GM04504 (cell line): ENCODE measurements at regions not wholly inside any gene's neighbourhood (a gene's known extent, or its start where the extent isn't known, plus 50 kb on each side); places are given as distances from the start of the nearest gene placed in this dataset.

ENCODE experiments used
- DNase-seq: peaks from one replicate; pipeline ENCODE4 v3.0.0-alpha.2; 2012; ENCODE audit warnings: low read depth

DNA sequence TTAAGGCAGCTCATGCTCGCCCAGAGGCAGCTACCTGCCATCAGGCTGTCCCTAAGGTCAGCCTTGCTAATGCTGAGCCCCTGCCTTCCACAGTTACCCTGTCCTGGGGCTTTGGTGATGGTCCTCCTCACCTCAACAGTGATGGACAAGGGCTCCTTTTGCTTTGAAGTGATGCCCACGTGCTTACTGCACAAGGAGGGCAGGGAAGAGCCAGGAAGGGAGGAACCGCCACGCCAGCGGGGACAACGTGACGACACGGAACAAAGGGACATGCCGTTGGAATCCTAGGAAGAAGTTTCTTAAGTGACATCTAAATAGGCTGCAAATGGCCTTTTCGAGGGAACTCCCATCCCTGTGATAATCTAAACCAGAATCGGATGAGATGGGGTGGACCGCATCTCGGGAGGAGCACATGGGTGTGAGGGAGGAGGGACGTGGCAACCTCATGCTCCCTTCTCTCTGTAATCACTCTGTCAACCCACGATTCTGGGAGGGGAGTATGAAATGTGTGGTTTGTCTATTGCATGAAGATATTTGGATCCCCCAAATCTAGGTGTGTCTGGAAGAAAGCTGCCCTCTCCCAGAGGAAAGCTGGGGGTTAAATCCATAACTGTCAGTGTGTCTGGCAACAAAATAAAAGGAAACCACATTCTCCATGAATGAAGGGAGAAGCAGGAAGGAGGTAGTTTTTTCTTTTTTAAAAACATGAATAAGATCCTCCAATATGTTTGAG, 110.9 kb upstream of the IRF2BP2 start:
- DNase-seq = no peak

DNA sequence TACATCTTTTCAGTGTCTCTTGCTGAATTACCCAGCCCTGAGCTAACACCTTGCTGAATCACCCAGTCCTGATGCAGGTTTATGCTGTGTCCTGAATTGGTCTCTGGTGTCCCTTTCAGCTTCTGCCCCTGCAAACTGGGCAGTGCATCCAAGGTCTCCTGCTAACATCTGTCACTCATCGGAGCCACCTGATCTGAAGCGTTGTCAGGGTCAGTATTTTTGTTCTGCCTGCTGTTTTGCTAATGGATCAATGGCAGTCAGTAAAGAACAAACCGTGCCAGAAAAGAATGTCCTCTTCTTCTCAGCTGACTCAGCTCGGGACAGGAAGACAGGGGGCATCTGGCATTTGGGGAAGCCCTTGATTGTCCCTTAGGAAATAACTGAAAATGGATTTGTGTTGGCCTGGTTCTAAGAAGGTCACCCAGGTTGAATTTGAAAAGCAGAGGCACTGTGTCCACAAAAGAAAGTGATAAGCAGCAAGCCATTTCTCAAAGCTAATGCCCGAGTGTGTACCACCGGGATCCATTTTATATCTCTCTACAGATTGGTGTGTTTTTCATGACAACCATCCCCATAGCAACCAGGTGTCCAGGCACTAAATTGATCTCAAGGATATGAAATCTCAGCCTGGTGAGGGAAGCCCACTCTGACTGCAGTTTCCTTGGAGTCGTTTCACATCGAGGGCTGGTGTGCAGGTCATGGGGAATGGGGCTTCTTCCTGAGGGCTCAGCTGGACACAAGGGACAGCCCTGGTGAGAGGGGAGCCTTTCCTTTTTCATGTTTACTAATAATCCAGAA, 109.7 kb upstream of the IRF2BP2 start:
- no peak for DNase-seq

- no peak for DNase-seq
Measured at GRCh38 chr1:234718496-234719453, 108.8 kb upstream of the IRF2BP2 start.

- no peak for DNase-seq
Measured at GRCh38 chr1:234716908-234717375, 107.0 kb upstream of the IRF2BP2 start.

DNA sequence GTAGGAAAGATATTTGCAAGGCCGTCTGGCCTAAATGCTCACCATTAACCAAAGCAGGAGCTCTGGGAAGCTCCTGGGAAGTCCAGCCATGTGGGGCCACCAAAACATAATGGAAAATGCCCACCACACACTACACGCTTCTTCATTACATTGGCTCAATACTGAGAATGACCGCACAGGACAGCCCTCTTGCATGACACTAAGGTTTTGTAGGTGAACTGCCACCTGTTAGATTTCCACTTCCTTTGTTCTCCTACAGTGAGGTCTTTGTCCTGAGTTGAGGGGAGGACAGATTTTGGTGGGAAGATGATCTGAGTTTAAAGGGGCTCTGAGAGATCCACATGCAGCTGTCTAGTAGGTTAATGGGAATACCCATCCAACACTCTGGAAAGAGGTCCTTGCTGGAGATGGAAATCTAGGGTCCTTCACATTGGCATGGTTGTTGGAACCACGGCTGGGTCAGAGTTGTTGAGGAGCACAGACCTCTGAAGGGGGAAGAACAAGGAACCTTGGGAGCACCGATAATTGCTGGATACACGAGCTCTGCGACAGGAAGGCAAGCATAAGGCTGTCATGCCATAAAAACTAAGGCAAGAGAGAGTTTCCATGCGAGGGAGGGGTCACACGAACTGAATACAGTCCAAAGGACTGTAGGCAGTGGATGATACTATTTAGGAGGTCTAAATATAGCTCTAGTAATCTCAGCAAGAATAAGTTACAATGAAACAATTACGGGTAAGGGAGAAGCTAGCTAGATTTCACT, 105.5 kb upstream of the IRF2BP2 start:
- DNase-seq = no peak

DNA sequence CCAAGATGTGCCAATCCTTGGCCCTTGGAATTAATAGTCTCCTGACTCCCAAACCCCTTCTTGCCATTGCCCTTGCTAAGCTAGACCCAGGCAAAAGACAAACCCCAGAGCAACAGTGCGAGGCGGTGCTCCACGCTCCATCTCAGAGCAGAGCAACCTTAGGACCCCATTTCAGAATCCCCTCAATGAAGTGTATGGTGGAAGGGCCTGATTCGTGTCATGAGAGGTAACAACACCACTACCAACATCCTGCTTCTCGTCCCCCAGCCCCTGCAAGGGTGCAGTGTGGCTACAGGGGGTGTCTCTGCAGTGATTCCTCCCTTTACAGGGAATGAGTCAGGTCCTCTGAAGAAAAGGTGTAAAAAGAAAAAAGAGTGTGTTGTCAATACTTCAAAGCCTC, 103.9 kb upstream of the IRF2BP2 start:
- no peak for DNase-seq

DNA sequence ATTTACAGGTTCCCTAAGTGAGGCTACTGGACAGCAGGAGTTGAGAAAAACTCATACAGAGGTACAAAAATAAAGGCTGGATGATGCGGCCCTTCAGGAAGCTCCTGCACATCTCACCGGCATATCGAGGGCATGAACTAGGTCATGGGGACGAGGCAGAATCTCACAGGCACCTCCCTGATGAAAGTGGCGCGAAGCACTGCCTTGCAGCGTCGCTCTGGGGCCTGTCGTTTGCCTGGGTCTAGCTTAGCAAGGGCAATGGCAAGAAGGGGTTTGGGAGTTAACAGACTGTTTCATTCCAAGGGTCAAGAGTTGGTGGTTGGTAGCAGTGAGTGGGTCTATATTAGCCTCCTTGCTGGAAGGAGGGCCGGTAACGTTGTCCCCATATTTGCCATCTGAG, 103.5 kb upstream of the IRF2BP2 start:
- no peak for DNase-seq

- DNase-seq = no peak
Measured at GRCh38 chr1:234712891-234713305, 102.9 kb upstream of the IRF2BP2 start.

DNA sequence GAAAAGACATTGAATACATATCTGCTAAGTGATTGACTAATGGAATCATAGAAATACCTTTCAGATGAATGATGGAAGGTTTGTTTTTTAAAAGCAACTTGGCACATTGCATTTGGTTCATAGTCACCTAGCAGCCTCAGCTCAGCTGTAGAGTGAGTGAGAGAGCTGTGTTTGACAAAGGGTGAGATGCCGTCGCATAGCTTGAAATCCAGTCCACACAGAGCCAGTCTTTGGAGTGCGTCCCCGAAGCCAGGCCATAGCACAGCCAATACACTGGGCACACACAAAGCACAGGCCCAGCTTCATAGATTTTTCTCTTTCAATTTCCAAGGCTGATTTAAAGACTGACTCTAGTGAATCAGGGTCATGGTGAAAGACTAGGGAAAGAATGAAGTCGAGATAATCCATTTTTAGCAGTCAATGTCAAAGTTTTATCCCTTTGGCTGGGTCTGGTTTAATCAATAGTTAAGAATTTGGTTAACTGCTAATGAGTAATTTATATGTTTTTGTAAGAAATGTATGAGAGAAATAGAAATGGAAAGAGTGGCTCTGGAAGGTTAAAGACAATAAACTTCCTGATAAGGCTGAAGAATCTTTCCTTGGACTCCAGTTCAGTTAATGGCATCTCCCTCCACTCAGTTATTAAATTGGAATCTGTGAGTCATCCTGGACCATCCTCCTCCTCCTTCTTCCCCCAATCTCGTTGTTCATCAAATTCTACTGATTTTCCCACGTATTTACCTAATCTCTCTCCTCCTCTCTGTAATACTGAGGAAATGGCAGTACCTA, 101.2 kb upstream of the IRF2BP2 start:
- no peak for DNase-seq

GRCh38 chr1:234710381-234710780, 100.4 kb upstream of the IRF2BP2 start:
- no peak for DNase-seq

GRCh38 chr1:234709473-234710228, 99.7 kb upstream of the IRF2BP2 start:
- DNase-seq = no peak

DNA sequence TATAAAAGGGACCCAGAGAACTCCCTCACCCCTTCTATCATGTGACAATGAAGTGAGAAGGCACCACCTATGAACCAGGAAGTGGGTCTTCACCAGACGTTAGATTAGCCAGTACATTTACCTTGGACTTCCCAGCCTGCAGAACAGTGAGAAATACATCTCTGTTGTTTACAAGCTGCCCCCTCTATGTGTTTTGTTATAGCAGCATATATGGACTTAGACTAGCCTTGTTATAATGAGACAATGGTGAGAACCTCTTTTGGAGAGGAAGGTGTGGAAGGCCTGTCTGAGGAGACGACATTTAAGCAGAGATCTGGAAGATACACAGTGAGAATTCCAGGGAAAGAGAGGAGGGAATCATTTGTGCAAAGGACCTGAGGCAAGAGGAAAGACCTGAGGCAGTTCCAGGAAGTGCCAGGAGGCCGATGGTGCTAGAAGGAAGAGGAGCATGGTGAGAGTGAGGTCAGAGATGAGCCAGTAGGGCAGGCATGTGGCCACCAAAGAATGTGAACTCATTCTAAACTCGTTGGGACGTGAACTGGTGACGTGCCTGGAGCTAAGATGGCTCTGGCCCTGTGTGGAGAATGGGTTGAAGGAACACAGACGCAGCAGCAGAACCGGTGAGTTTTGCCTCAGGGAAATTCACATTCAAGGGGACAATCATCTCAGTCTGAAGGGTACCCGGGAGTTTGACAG, 98.9 kb upstream of the IRF2BP2 start:
- no peak for DNase-seq

DNA sequence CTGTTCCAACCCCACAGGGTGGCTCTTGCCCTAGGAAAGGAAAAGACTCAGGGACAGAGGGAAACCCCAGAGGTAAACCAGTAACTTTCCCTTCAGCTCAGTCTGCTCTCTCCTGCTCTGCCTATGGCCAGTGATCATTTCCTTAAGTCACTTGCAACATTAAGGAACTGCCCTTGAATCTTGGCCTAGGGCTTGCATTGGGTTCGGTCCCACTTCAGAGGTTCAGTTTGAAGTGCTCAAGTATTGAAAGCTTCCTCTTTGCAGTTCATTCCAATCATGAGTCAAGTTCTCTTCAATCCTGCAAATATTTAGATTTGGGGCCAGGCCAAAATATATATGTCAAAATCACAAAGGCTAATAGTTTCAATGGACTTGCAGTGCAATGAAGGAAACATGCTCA, 97.7 kb upstream of the IRF2BP2 start:
- DNase-seq = no peak

GRCh38 chr1:234706931-234707330, 97.0 kb upstream of the IRF2BP2 start:
- DNase-seq = no peak

DNA sequence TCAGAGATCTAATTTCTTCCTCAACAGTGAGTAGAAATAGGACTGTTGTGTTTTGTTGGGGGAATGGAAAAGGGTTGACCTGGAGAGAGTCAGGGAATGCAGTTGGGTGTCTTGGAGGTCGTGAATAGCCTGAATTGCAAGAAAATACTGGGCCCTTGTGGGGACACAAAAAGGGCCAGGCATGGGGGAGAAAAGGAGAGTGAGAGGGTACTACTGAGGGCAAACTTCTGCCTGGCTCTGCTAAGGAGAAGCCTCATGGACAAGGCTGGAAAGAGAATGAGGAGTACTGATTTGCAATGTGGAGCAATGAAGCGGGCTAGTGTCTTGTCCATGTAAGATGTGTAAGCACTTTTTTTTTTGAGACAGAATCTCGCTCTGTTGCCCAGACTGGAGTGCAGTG, 96.2 kb upstream of the IRF2BP2 start:
- DNase-seq = no peak

- no peak for DNase-seq
Measured at GRCh38 chr1:234705615-234706014, 95.6 kb upstream of the IRF2BP2 start.

DNA sequence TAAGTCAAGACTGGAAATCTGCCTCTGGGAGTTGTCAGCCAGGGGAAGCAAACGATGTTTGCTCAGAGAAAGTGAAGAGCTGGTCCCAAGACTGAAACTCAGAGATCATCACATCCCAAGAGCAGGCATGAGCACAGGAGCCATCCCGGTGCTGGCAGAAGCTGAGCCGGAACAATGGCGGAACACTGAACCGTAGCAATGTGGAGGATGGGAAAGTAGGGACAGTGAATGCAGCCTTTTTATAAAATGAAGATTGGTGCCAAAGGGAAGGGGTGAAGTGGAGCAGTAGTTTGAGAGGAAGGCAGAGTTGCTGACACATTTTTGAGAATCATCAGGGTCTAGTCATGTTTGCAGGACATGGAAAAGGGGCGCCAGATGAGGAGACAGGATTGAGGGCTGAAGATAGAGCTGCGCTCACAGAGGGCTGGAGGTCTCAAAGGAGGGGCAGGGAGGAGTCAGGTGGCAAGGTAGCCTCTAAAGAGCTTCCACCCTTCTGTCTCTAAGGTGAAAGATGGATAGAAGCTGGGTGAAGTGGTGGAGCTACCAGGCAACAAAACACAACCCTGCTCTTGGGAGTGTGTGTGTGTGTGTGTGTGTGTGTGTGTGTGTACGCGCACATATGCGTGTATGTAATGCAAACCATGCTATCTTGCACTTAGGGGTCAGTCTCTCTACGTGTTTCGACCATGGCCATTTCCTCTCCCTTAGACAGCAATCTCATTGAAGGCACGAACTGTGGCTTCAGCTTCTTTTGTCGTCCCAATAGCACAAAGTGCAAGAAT, 94.3 kb upstream of the IRF2BP2 start:
- no peak for DNase-seq

- DNase-seq = no peak
Measured at GRCh38 chr1:234702342-234703000, 92.5 kb upstream of the IRF2BP2 start.
